GM12864 (cell line): ENCODE measurements at regions not wholly inside any gene's neighbourhood (a gene's known extent, or its start where the extent isn't known, plus 50 kb on each side); places are given as distances from the start of the nearest gene placed in this dataset.

Experiments
- DNase-seq: peaks from one replicate; pipeline ENCODE4 v3.0.0-alpha.2; 2011; ENCODE audit warnings: low read depth
- H3K4me3 ChIP-seq: 2 replicates; pipeline ENCODE4 v1.5.1; 2011; ENCODE audit warnings: mild to moderate bottlenecking, low read depth, low read length, control low read depth
- TF ChIP-seq, protein P1 (sequence below): IDR thresholded peaks from 2 replicates; pipeline ENCODE4 v1.5.1; 2011; ENCODE audit warnings: low read depth, mild to moderate bottlenecking, moderate library complexity, low read length, control low read depth, inconsistent platforms; ENCODE audit errors: missing control alignments

GRCh38 chr4:104589264-104589868 lies 94.7 kb upstream of the CXXC4 start:
- TF ChIP-seq, protein P1, sequence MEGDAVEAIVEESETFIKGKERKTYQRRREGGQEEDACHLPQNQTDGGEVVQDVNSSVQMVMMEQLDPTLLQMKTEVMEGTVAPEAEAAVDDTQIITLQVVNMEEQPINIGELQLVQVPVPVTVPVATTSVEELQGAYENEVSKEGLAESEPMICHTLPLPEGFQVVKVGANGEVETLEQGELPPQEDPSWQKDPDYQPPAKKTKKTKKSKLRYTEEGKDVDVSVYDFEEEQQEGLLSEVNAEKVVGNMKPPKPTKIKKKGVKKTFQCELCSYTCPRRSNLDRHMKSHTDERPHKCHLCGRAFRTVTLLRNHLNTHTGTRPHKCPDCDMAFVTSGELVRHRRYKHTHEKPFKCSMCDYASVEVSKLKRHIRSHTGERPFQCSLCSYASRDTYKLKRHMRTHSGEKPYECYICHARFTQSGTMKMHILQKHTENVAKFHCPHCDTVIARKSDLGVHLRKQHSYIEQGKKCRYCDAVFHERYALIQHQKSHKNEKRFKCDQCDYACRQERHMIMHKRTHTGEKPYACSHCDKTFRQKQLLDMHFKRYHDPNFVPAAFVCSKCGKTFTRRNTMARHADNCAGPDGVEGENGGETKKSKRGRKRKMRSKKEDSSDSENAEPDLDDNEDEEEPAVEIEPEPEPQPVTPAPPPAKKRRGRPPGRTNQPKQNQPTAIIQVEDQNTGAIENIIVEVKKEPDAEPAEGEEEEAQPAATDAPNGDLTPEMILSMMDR: no peak
- H3K4me3 ChIP-seq: no peak overlapping the region
- no peak for DNase-seq

DNA sequence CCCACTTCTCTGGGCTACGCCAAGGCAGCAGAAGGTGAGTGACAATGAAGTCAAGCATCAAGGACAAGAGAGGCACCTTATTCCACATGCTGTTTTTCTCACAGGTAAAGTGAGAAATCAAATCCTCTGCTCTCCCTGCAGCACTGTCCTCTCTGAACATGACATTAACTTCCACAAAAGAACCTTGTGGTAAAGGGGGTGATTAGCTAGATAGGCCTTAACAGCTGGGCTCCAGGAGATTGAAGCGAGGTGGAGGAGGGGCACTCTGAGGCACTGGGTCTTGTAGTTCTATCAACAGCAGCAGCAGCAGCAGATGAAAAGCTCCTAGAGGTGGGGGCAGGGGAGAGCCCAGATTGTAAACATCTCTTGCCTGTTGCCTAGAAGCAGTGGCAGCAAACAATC lies 96.8 kb upstream of the CXXC4 start:
- no peak overlapping the region for H3K4me3 ChIP-seq
- TF ChIP-seq, protein P1: no peak
- no peak for DNase-seq

DNA sequence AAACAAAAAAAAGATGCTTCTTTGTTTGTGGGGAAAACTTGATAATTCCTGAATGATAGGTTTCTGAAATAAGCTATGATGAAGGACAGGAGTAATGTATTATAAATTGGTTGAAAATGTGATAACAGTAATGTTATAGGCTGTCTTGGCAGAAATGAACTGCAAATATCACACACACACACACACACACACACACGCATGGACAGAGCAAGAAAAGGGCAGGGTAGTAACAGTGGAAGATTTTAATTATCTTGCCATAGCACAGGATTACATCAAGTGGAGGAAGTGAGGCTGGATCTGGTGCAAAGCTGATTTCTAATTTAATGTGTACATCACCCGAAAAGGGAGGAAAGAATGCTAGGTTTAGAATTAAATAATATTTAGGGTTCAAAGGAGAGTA lies 97.5 kb upstream of the CXXC4 start:
- TF ChIP-seq, protein P1: no peak
- no peak for DNase-seq
- no peak overlapping the region for H3K4me3 ChIP-seq

GRCh38 chr4:104593019-104593418 lies 98.3 kb upstream of the CXXC4 start:
- DNase-seq: no peak
- no peak overlapping the region; the same call in 1 of the 2 replicates for H3K4me3 ChIP-seq
- TF ChIP-seq, protein P1: no peak

DNA sequence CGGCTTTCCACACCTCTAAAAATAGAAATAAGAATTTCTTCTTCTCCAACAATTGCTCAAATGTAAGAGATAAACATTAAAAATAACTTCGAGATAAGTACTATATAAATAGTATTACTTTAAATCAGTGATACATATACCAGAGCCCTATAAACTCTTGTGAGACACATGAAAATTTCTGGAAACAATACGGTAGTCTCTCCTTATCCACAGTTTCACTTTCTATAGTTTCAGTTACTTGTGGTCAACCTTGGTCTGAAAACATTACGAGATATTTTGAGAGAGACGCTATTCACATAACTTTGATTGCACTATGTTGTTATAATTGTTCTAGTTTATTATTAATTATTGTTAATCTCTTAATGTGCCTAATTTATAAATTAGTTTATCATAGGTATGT lies 101.5 kb upstream of the CXXC4 start:
- no peak overlapping the region for H3K4me3 ChIP-seq
- no peak for DNase-seq
- TF ChIP-seq, protein P1: no peak

DNA sequence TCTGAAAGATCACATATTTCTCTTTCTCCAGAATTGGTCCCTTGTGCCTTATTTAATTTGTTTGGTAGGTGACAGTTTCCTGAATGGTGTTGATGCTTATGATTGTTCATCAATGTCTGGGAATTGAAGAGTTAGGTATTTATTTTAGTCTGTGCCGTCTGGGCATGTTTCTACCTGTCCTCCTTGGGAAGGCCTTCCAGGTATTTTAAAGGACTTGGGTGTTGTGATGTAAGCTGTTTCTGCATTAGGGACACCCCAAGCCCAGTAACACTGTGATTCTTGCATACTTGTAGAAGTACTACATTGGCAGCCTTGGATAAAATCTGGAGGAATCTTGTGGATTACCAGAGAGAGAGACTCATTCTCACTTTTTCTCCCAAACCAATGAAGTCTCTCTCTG lies 120.8 kb upstream of the CXXC4 start:
- no peak overlapping the region for H3K4me3 ChIP-seq
- TF ChIP-seq, protein P1: no peak
- no peak for DNase-seq

DNA sequence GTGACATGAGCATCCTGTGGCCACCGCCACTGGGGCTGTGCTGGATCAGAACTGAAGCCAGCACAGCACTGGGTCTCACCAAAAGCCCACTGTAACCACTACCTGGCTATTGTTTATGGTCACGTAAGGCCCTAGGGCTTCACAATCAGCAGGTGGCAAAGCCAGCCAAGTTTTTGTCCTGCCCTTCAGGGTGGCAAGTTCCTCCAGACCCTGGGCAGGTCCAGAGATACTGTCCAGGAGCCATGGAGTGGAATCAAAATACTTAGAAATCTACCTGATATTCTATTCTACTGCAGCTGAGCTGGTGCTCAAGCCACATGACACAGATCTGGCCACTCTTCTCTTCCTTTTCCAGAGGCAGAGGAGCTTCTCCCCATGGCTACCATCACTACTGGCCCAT lies 121.2 kb upstream of the CXXC4 start:
- no peak for DNase-seq
- no peak overlapping the region for H3K4me3 ChIP-seq
- TF ChIP-seq, protein P1: no peak
